ENCODE measurements at regions not wholly inside any gene's neighbourhood (a gene's known extent, or its start where the extent isn't known, plus 50 kb on each side); places are given as distances from the start of the nearest gene placed in this dataset.

DNA sequence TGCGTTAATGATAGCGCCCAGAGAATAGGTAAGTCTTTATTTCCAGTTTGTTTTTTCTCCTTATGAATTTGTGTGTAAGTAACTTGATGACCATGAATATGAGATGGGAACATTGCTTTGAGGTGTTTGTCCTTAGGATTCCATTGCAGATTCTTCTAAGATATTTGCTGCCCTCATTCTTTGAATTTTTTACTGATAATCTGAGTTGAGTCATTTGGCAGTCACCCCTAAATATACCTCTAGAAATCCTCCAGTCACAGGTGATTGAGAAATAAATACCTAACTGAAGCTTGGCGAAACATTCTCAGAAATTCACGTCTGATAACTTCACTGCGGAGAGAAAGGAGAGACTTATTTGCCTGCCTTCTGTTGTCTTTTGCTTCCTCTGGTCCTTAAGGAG, 345.5 kb downstream of the SQOR start:
- no peak for DNase-seq (ENCODE audit: extremely low read depth, low read depth)
- TF ChIP-seq, protein P1, sequence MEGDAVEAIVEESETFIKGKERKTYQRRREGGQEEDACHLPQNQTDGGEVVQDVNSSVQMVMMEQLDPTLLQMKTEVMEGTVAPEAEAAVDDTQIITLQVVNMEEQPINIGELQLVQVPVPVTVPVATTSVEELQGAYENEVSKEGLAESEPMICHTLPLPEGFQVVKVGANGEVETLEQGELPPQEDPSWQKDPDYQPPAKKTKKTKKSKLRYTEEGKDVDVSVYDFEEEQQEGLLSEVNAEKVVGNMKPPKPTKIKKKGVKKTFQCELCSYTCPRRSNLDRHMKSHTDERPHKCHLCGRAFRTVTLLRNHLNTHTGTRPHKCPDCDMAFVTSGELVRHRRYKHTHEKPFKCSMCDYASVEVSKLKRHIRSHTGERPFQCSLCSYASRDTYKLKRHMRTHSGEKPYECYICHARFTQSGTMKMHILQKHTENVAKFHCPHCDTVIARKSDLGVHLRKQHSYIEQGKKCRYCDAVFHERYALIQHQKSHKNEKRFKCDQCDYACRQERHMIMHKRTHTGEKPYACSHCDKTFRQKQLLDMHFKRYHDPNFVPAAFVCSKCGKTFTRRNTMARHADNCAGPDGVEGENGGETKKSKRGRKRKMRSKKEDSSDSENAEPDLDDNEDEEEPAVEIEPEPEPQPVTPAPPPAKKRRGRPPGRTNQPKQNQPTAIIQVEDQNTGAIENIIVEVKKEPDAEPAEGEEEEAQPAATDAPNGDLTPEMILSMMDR (IDR thresholded peaks at IDR 0.05; ENCODE audit: low read depth, low read length), result no peak

DNA sequence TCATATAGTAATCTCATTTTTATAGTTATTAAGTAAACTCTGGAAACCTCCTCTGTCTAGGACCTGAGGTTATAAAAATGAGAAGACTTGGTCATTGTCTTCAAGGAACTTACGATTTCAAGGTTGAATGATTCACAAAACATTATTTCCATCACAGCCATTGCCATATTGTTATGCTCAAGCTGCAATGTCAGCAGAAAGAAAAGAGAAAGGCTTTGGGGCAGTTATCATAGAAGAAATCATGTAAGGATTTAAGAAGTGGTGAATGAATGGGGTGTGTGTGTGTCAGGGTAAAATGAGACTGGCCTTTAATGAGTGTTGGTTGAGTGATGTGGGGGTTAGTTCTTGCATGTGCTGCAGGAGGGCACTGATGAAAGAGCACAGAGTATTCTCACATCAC, 346.8 kb downstream of the SQOR start:
- no peak for DNase-seq (ENCODE audit: extremely low read depth, low read depth)
- TF ChIP-seq, protein P1 (IDR thresholded peaks at IDR 0.05; ENCODE audit: low read depth, low read length), result no peak

DNA sequence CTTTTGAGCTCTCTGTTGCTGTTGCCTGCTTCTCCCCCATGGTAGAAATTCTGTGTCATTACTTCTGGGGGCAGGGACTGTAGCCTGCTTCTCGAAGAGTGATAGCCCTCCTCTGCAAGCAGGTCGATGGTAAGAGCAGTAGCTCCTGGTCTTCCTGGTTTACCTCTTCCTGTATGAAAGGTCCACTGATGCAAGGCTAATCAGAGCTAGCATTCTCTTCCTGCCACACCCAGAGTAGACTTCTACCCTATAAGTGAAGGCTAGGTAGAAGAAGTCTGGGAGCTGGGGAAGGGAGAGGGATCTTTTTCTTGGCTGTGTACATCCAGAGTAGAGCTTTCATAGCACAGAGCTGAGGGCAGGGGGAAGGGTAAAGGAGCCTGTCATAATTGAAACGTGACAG, 357.0 kb downstream of the SQOR start:
- no peak for DNase-seq (ENCODE audit: extremely low read depth, low read depth)
- TF ChIP-seq, protein P1 (IDR thresholded peaks at IDR 0.05; ENCODE audit: low read depth, low read length), result no peak

DNA sequence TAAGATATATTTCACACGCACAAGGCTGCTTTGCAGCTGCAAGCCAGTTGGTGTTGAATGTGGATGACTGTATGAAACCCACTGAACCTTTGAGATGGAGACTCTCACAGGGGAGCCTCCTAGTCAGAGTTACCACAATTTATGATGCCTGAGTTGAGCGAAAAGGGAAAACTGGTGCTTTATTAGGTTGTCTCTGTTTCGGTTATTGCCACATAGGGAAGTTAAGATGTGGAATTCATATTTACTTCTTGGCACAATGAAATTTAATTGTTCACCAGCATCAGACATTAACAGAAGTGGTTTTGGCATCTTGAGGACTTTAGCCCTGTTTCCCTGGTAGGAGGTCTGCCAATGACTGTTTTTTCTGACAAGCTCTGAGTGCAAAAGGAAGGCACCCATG, 358.2 kb downstream of the SQOR start:
- TF ChIP-seq, protein P1 (IDR thresholded peaks at IDR 0.05; ENCODE audit: low read depth, low read length), result no peak

DNA sequence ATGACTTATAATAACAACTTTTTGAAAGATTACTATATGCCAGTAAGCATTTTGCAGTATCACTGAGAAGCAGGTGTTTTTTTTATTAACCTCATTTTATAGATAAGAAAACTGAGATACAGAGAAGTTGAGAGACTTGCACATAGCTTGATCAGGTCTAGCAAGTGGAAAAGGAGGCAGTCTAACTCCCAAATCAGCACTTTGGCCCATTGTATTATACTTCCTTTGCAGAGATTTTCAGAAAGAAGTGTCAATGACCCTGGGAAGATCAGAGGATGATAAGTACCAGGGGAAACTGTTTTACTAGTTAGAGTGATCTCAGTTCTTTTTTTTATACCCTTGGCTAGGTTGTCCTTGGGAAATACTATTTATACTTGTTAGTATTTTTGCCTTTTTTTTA, 358.7 kb downstream of the SQOR start:
- no peak for DNase-seq (ENCODE audit: extremely low read depth, low read depth)
- TF ChIP-seq, protein P1 (IDR thresholded peaks at IDR 0.05; ENCODE audit: low read depth, low read length), result no peak

More for the DNA sequence above, 358.2 kb downstream of the SQOR start:
- DNase-seq (ENCODE audit: extremely low read depth, low read depth), result no peak

DNA sequence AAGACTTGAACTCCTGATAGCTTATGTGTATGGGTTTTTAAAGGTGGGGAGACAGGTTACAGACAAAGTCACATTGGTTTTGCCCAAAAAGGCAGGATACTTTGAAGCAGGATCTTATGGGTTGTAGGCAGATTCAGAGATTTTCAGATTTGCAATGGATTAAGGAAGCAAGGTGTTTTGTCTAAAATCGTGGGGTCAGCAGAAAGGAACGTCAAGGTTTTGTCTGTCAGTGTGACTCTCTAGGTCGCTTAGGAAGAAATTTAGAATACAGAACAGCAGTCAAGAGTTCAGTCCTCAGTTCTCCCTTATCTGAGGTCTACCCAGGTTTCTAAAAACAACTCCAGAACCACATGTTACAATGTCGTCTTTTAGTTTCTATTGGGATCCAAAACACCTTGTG, 361.0 kb downstream of the SQOR start:
- TF ChIP-seq, protein P1 (IDR thresholded peaks at IDR 0.05; ENCODE audit: low read depth, low read length), result no peak
- no peak for DNase-seq (ENCODE audit: extremely low read depth, low read depth)

DNA sequence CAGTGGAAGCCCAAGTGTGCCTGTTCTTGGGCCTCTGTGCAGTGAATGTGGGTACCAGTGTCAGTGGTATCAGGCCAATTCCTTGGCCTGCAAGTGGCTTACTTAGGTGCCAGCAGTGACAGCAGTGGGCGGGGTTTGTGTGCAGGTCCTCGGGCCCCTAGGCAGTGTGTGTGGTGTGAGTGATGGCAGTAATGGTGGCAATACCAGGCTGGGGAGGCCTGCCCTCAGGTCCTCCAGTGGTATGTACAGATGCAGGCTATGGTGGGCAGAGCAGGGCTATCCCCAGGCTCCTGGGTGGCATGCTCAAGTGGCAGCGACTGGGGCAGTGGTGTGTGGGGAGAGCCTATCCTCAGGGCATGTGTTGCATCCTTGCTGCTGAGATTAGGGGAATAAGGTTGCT, 379.7 kb downstream of the SQOR start:
- TF ChIP-seq, protein P1 (IDR thresholded peaks at IDR 0.05; ENCODE audit: low read depth, low read length), result no peak
- no peak for DNase-seq (ENCODE audit: extremely low read depth, low read depth)

Measured in AG09319 (cell line).